ENCODE measurements at regions not wholly inside any gene's neighbourhood (a gene's known extent, or its start where the extent isn't known, plus 50 kb on each side); places are given as distances from the start of the nearest gene placed in this dataset.
"Not testable (repeated sequence)": the region's sequence is repeated elsewhere in the genome, so short reads cannot be mapped to it uniquely, and the experiment has no call there.

GRCh38 chr4:11996581-11996980 lies 567.9 kb upstream of the HS3ST1 start:
- TF ChIP-seq CTCF, POLR2A, EP300, POLR2AphosphoS5 (IDR thresholded peaks at IDR 0.05): not testable (repeated sequence)
